GM23248 (cell line): ENCODE measurements at regions not wholly inside any gene's neighbourhood (a gene's known extent, or its start where the extent isn't known, plus 50 kb on each side); places are given as distances from the start of the nearest gene placed in this dataset.

Experiments used
- DNase-seq: peaks from one replicate; pipeline ENCODE4 v3.0.0-alpha.2; 2015
- H2AFZ ChIP-seq: fragments of 200-600 bp; sonication (generic); 2 replicates; pipeline ENCODE4 v1.6.1; 2016; ENCODE audit warnings: antibody characterized with exemption
- H3F3A ChIP-seq: fragments of 200-600 bp; sonication (generic); 2 replicates; pipeline ENCODE4 v1.6.1; 2016; ENCODE audit warnings: mild to moderate bottlenecking, antibody characterized with exemption, mixed run types; ENCODE audit not compliant: insufficient read depth
- H3K27ac ChIP-seq: fragments of 200-600 bp; sonication (generic); 2 replicates; pipeline ENCODE4 v1.5.1; 2016; ENCODE audit warnings: mild to moderate bottlenecking
- H3K27me3 ChIP-seq: fragments of 200-600 bp; sonication (generic); replicated peaks from 2 replicates; pipeline ENCODE4 v1.6.1; 2016; ENCODE audit warnings: mild to moderate bottlenecking; ENCODE audit not compliant: insufficient read depth
- H3K36me3 ChIP-seq: fragments of 200-600 bp; sonication (generic); 2 replicates; pipeline ENCODE4 v1.6.1; 2016; ENCODE audit warnings: low read depth, mild to moderate bottlenecking
- H3K4me1 ChIP-seq: fragments of 200-600 bp; sonication (generic); 2 replicates; pipeline ENCODE4 v1.6.1; 2016; ENCODE audit warnings: mild to moderate bottlenecking; ENCODE audit not compliant: insufficient read depth
- H3K4me2 ChIP-seq: fragments of 200-600 bp; sonication (generic); one replicate; pipeline ENCODE4 v1.6.1; 2016; ENCODE audit warnings: mild to moderate bottlenecking; ENCODE audit not compliant: unreplicated experiment
- H3K4me3 ChIP-seq: fragments of 200-600 bp; sonication (generic); 2 replicates; pipeline ENCODE4 v1.5.1; 2016; ENCODE audit warnings: mild to moderate bottlenecking
- H3K79me2 ChIP-seq: fragments of 200-600 bp; sonication (generic); 2 replicates; pipeline ENCODE4 v1.6.1; 2016; ENCODE audit warnings: mild to moderate bottlenecking; ENCODE audit not compliant: insufficient read depth
- H3K9ac ChIP-seq: fragments of 200-600 bp; sonication (generic); 2 replicates; pipeline ENCODE4 v1.6.1; 2016; ENCODE audit warnings: mild to moderate bottlenecking
- H3K9me2 ChIP-seq: fragments of 200-600 bp; sonication (generic); 2 replicates; pipeline ENCODE4 v1.6.1; 2016; ENCODE audit warnings: mixed run types, mild to moderate bottlenecking, moderate library complexity; ENCODE audit not compliant: insufficient read depth
- H3K9me3 ChIP-seq: fragments of 200-600 bp; sonication (generic); one replicate; pipeline ENCODE4 v1.6.1; 2017; ENCODE audit warnings: low read depth
- H4K20me1 ChIP-seq: fragments of 200-600 bp; sonication (generic); 2 replicates; pipeline ENCODE4 v1.6.0; 2016; ENCODE audit not compliant: insufficient read depth
- EZH2 ChIP-seq: fragments of 200-600 bp; sonication (generic); IDR thresholded peaks from 2 replicates; pipeline ENCODE4 v1.6.1; 2018; ENCODE audit warnings: antibody characterized with exemption, mild to moderate bottlenecking; ENCODE audit not compliant: insufficient read depth, poor library complexity, severe bottlenecking
- EZH2phosphoT487 ChIP-seq: fragments of 200-600 bp; sonication (generic); IDR thresholded peaks from 2 replicates; pipeline ENCODE4 v1.6.1; 2018; ENCODE audit warnings: antibody characterized with exemption, moderate library complexity, mild to moderate bottlenecking, low read depth; ENCODE audit not compliant: insufficient read depth
- WGBS, 2 experiments: methylation state at CpG; one replicate each; pipeline ENCODE4 v1.1.6; 2015 to 2017; ENCODE audit warnings: low lambda C conversion rate in 2 of 2, low coverage in 1 of 2; ENCODE audit errors: missing lambda C conversion rate in 2 of 2; 5-methylcytosine and 5-hydroxymethylcytosine counted together
- in situ Hi-C: fragments of 300-500 bp; cut with MboI; formaldehyde crosslinking; loops from 2 replicates; pipeline ENCODE4 v1.15.0; 2020

- Histone ChIP-seq H3K9me3 (no peaks in the 10 kb centered on the region), H3K4me1 (no peaks in the 10 kb centered on the region), H3K79me2 (no peaks in the 10 kb centered on the region), H3K4me2 (no peak overlapping the region), H3F3A (no peaks in the 10 kb centered on the region), H3K27ac (no peak overlapping the region), H3K9ac (no peak overlapping the region), H3K4me3 (no peak overlapping the region), H3K36me3 (no peaks in the 10 kb centered on the region), H2AFZ (no peak overlapping the region), H3K9me2 (no peaks in the 10 kb centered on the region), H3K27me3 (peaks cover 24% of the 10 kb centered on the region), H4K20me1 (no peaks in the 10 kb centered on the region)
- TF ChIP-seq EZH2phosphoT487 (no peak), EZH2 (no peak)
- DNase-seq: no peak
- WGBS, 2 experiments: 69 to 71% methylated on average over 19 of the region's 19 CpGs
- in situ Hi-C loops: no loop called here
Observed at GRCh38 chr20:58141971-58142842, 86.2 kb downstream of the ANKRD60 start.

- H3K9me3 ChIP-seq: no peaks in the 10 kb centered on the region
- TF ChIP-seq EZH2phosphoT487 (no peak), EZH2 (no peak)
- H3K27ac ChIP-seq: no peak overlapping the region
- in situ Hi-C loops: no loop called here
- no peaks in the 10 kb centered on the region for H3K4me1 ChIP-seq
- no peaks in the 10 kb centered on the region for H3K9me2 ChIP-seq
- H3K4me2 ChIP-seq: no peak overlapping the region
- no peak overlapping the region for H3K4me3 ChIP-seq
- whole genome bisulfite sequencing, 2 experiments: 20 to 21% methylated on average over 4 of the region's 4 CpGs
- H3K79me2 ChIP-seq: no peaks in the 10 kb centered on the region
- H3K9ac ChIP-seq: no peak overlapping the region
- DNase-seq: no peak
- peaks cover 25% of the 10 kb centered on the region for H3K27me3 ChIP-seq
- H3F3A ChIP-seq: no peaks in the 10 kb centered on the region
- H3K36me3 ChIP-seq: no peaks in the 10 kb centered on the region
- no peak overlapping the region for H2AFZ ChIP-seq
- no peaks in the 10 kb centered on the region for H4K20me1 ChIP-seq
Observed at GRCh38 chr20:58141496-58141895, 87.0 kb downstream of the ANKRD60 start.

GRCh38 chr20:58140787-58141425 is 87.5 kb downstream of the ANKRD60 start:
- Histone ChIP-seq H3K36me3 (no peaks in the 10 kb centered on the region), H3K9ac (no peak overlapping the region), H3K4me3 (no peak overlapping the region), H3K4me1 (0 out of 2 replicates have a peak, but pooled peaks cover 4% of the 10 kb centered on the region), H2AFZ (no peak overlapping the region), H3K79me2 (no peaks in the 10 kb centered on the region), H3K27me3 (peaks cover 21% of the 10 kb centered on the region), H3K4me2 (no peak overlapping the region), H3F3A (no peaks in the 10 kb centered on the region; the same call in 1 of the 2 replicates), H4K20me1 (no peaks in the 10 kb centered on the region), H3K27ac (no peak overlapping the region), H3K9me3 (no peaks in the 10 kb centered on the region), H3K9me2 (no peaks in the 10 kb centered on the region)
- TF ChIP-seq EZH2phosphoT487: no peak
- no peak for TF ChIP-seq EZH2
- in situ Hi-C loops: no loop called here
- WGBS, 2 experiments: 13% methylated on average over 3 of the region's 3 CpGs
- DNase-seq: no peak

- DNase-seq: no peak
- Histone ChIP-seq H3K4me2 (no peak overlapping the region), H4K20me1 (no peaks in the 10 kb centered on the region), H2AFZ (no peak overlapping the region), H3K36me3 (no peaks in the 10 kb centered on the region), H3K4me1 (0 out of 2 replicates have a peak, but pooled peaks cover 4% of the 10 kb centered on the region), H3K9me2 (no peaks in the 10 kb centered on the region), H3K9ac (no peak overlapping the region), H3K27me3 (peaks cover 17% of the 10 kb centered on the region), H3K27ac (no peak overlapping the region), H3F3A (no peaks in the 10 kb centered on the region; the same call in 1 of the 2 replicates), H3K79me2 (no peaks in the 10 kb centered on the region), H3K9me3 (no peaks in the 10 kb centered on the region), H3K4me3 (no peak overlapping the region)
- in situ Hi-C loops: no loop called here
- 75 to 81% methylated on average over 19 of the region's 19 CpGs for WGBS, 2 experiments
- no peak for TF ChIP-seq EZH2phosphoT487
- TF ChIP-seq EZH2: no peak
Observed at GRCh38 chr20:58139849-58140786, 88.3 kb downstream of the ANKRD60 start.
